ENCODE measurements at regions not wholly inside any gene's neighbourhood (a gene's known extent, or its start where the extent isn't known, plus 50 kb on each side); places are given as distances from the start of the nearest gene placed in this dataset.

GRCh38 chr1:17994046-17994445 lies 113.6 kb upstream of the IGSF21 start:
- Histone ChIP-seq H3K9me3 (ENCODE audit: control insufficient read depth, low read length) (no peaks in the 10 kb centered on the region), H3K27me3 (ENCODE audit: control insufficient read depth, insufficient read depth, low read length) (no peaks in the 10 kb centered on the region), H2AFZ (no peak overlapping the region), H3K36me3 (ENCODE audit: control insufficient read depth, insufficient read depth, low read length) (no peaks in the 10 kb centered on the region), H3K27ac (no peak overlapping the region), H3K9ac (no peak overlapping the region), H3K4me3 (ENCODE audit: low read depth, low read length) (no peak overlapping the region), H3K4me1 (no peaks in the 10 kb centered on the region), H3K79me2 (no peaks in the 10 kb centered on the region), H3K4me2 (ENCODE audit: low read length) (no peak overlapping the region)
- TF ChIP-seq CTCF (IDR thresholded peaks at IDR 0.05) = no peak

GRCh38 chr1:17995480-17995879 lies 112.1 kb upstream of the IGSF21 start:
- H3K4me1 ChIP-seq = no peaks in the 10 kb centered on the region
- H3K27me3 ChIP-seq (ENCODE audit: control insufficient read depth, insufficient read depth, low read length) = no peaks in the 10 kb centered on the region
- TF ChIP-seq CTCF (IDR thresholded peaks at IDR 0.05) = no peak
- no peaks in the 10 kb centered on the region for H3K79me2 ChIP-seq
- H3K27ac ChIP-seq = no peak overlapping the region
- no peaks in the 10 kb centered on the region for H3K36me3 ChIP-seq (ENCODE audit: control insufficient read depth, insufficient read depth, low read length)
- no peaks in the 10 kb centered on the region for H3K9me3 ChIP-seq (ENCODE audit: control insufficient read depth, low read length)
- no peak overlapping the region for H3K9ac ChIP-seq
- no peak overlapping the region for H3K4me2 ChIP-seq (ENCODE audit: low read length)
- no peak overlapping the region for H2AFZ ChIP-seq
- H3K4me3 ChIP-seq (ENCODE audit: low read depth, low read length) = no peak overlapping the region

- Histone ChIP-seq H3K79me2 (no peaks in the 10 kb centered on the region), H3K27ac (no peak overlapping the region), H3K27me3 (ENCODE audit: control insufficient read depth, insufficient read depth, low read length) (no peaks in the 10 kb centered on the region), H3K9me3 (ENCODE audit: control insufficient read depth, low read length) (no peaks in the 10 kb centered on the region), H3K9ac (no peak overlapping the region), H3K4me1 (no peaks in the 10 kb centered on the region), H3K36me3 (ENCODE audit: control insufficient read depth, insufficient read depth, low read length) (no peaks in the 10 kb centered on the region), H3K4me2 (ENCODE audit: low read length) (no peak overlapping the region), H3K4me3 (ENCODE audit: low read depth, low read length) (no peak overlapping the region), H2AFZ (no peak overlapping the region)
- no peak for TF ChIP-seq CTCF (IDR thresholded peaks at IDR 0.05)
Measured at GRCh38 chr1:17998889-17999288, 108.7 kb upstream of the IGSF21 start.

DNA sequence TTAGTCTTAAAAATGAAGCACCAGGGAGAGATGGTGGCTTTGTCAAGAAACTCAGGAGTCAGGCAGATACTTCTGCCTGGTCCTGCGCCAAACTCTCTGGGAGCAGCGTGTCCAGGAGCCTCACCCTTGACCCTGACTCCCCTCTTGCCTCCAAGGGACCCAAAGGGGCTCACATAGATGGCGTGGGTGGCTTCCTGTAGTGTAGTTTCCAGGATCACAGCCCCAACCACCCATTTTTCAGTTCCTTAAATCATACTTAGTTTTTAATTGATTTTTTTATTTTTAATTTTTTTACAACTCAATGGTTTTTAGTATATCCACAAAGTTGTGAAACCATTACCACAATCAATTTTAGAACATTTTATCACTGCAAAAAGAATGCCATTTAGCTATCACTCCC lies 107.7 kb upstream of the IGSF21 start:
- no peaks in the 10 kb centered on the region for H3K9me3 ChIP-seq (ENCODE audit: control insufficient read depth, low read length)
- no peak overlapping the region for H3K9ac ChIP-seq
- H3K79me2 ChIP-seq = no peaks in the 10 kb centered on the region
- no peaks in the 10 kb centered on the region for H3K27me3 ChIP-seq (ENCODE audit: control insufficient read depth, insufficient read depth, low read length)
- TF ChIP-seq CTCF (IDR thresholded peaks at IDR 0.05) = no peak
- H3K4me1 ChIP-seq = no peaks in the 10 kb centered on the region
- no peak overlapping the region for H3K4me3 ChIP-seq (ENCODE audit: low read depth, low read length)
- no peaks in the 10 kb centered on the region for H3K36me3 ChIP-seq (ENCODE audit: control insufficient read depth, insufficient read depth, low read length)
- H3K4me2 ChIP-seq (ENCODE audit: low read length) = no peak overlapping the region
- H3K27ac ChIP-seq = no peak overlapping the region
- H2AFZ ChIP-seq = no peak overlapping the region

DNA sequence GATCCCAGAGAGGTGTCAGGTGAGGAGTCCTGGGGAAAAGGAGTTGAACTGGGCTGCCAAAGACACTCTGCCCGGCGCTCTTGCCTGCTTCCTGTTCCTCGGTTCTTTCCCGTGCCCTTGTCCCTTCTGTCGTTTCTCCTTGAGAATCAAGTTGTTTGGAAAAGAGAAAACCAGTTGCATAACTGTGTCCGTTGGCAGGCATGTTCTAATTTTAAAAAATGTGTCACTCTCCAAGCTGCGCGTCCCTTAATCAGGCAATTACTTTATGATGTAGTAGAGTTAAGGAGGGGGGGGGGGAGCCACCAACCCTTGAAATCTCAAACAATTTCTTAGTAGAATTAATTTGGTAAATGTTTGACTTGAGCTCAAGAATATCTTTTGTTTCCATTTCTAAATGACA lies 105.9 kb upstream of the IGSF21 start:
- no peak overlapping the region for H3K27ac ChIP-seq
- no peak overlapping the region for H2AFZ ChIP-seq
- H3K9ac ChIP-seq = no peak overlapping the region
- no peaks in the 10 kb centered on the region for H3K36me3 ChIP-seq (ENCODE audit: control insufficient read depth, insufficient read depth, low read length)
- no peaks in the 10 kb centered on the region for H3K27me3 ChIP-seq (ENCODE audit: control insufficient read depth, insufficient read depth, low read length)
- H3K4me3 ChIP-seq (ENCODE audit: low read depth, low read length) = no peak overlapping the region
- H3K4me1 ChIP-seq = no peaks in the 10 kb centered on the region
- no peaks in the 10 kb centered on the region for H3K79me2 ChIP-seq
- TF ChIP-seq CTCF (IDR thresholded peaks at IDR 0.05) = no peak
- H3K9me3 ChIP-seq (ENCODE audit: control insufficient read depth, low read length) = no peaks in the 10 kb centered on the region
- H3K4me2 ChIP-seq (ENCODE audit: low read length) = no peak overlapping the region

Measured in parathyroid adenoma (tissue), 2 donors.